ENCODE measurements at regions not wholly inside any gene's neighbourhood (a gene's known extent, or its start where the extent isn't known, plus 50 kb on each side); places are given as distances from the start of the nearest gene placed in this dataset.

DNA sequence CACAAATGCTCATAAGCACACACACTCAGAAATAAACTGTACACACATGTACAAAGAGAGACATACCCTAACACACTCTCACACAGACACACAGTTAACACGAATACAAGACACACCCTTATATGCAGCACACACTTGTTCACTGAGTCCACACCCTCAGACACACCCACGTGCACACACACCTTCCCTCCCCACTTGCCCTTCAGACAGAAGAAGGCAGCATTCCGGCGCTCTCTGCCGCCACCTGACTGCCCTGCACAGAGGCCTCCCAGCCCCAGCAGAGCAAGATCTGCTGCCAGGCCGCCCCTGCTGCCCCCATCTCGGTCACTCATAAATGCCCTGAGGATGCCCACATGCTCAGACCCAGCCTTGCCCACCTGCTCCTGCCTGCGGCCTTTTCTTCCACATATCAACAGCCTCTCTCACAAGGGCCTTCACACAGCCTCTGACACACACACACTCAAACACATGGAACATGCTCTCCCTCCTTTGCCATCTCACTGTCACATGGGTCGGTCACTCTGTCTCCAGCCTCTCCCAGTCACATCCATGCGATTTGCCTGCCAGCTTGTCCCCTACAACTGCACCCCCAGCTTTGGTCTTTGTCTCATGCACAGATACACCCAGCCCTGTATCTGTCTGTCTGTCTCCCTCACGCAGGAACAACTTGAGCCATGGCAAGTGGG, 71.1 kb downstream of the EPHB3 start:
- DNase-seq (ENCODE audit: low read depth, low spot score) (no peak), FAIRE-seq (peak; percentile 59)
- Histone ChIP-seq H3K4me1 (ENCODE audit: control insufficient read depth, extremely low read depth, insufficient read depth, low read length) (peaks cover 13% of the 10 kb centered on the region), H3K9me1 (ENCODE audit: control insufficient read depth, extremely low read depth, insufficient read depth, low read length) (no peaks in the 10 kb centered on the region), H3K9me3 (ENCODE audit: control insufficient read depth, low read depth, low read length) (no peaks in the 10 kb centered on the region), H3K4me3 (ENCODE audit: control insufficient read depth in 2 of 3, extremely low read depth in 1 of 3, insufficient read depth in 2 of 3, low read depth in 1 of 3, low read length in 3 of 3) (no peak overlapping the region), H3K79me2 (ENCODE audit: control insufficient read depth, insufficient read depth, low read length) (no peaks in the 10 kb centered on the region), H3K4me2 (ENCODE audit: control insufficient read depth, extremely low read depth, insufficient read depth, low read depth, low read length) (no peak overlapping the region), H3K27me3 (ENCODE audit: control insufficient read depth, extremely low read depth, insufficient read depth, low read length) (peaks cover 3% of the 10 kb centered on the region), H3K36me3 (ENCODE audit: control insufficient read depth in 2 of 2, extremely low read depth in 1 of 2, insufficient read depth in 2 of 2, low read length in 2 of 2) (no peaks in the 10 kb centered on the region), H3K27ac (ENCODE audit: control insufficient read depth, insufficient read depth, low read length) (no peak overlapping the region), H4K20me1 (ENCODE audit: control insufficient read depth, extremely low read depth, insufficient read depth, low read length) (no peaks in the 10 kb centered on the region), H3K9ac (ENCODE audit: control insufficient read depth, extremely low read depth, insufficient read depth, low read length) (no peak overlapping the region), H2AFZ (ENCODE audit: control insufficient read depth, low read length) (no peak overlapping the region)
- dilution Hi-C loops (cut with MboI; ENCODE audit: extremely low pct_ligation_motif_present, low sequenced_read_pairs), result no loop called here
- TF ChIP-seq, protein P1, sequence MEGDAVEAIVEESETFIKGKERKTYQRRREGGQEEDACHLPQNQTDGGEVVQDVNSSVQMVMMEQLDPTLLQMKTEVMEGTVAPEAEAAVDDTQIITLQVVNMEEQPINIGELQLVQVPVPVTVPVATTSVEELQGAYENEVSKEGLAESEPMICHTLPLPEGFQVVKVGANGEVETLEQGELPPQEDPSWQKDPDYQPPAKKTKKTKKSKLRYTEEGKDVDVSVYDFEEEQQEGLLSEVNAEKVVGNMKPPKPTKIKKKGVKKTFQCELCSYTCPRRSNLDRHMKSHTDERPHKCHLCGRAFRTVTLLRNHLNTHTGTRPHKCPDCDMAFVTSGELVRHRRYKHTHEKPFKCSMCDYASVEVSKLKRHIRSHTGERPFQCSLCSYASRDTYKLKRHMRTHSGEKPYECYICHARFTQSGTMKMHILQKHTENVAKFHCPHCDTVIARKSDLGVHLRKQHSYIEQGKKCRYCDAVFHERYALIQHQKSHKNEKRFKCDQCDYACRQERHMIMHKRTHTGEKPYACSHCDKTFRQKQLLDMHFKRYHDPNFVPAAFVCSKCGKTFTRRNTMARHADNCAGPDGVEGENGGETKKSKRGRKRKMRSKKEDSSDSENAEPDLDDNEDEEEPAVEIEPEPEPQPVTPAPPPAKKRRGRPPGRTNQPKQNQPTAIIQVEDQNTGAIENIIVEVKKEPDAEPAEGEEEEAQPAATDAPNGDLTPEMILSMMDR (optimal IDR thresholded peaks at IDR 0.05 in 1 of 3, IDR thresholded peaks at IDR 0.05 in 1 of 3, conservative IDR thresholded peaks at IDR 0.05 in 1 of 3; ENCODE audit: extremely low read depth in 1 of 3, insufficient read depth in 2 of 3, low read length in 3 of 3), result peak in 2 of 3 experiments; percentile 30 to 56
- no peak for TF ChIP-seq EZH2 (IDR thresholded peaks at IDR 0.05; ENCODE audit: low read length)
